ENCODE measurements at regions not wholly inside any gene's neighbourhood (a gene's known extent, or its start where the extent isn't known, plus 50 kb on each side); places are given as distances from the start of the nearest gene placed in this dataset.

DNA sequence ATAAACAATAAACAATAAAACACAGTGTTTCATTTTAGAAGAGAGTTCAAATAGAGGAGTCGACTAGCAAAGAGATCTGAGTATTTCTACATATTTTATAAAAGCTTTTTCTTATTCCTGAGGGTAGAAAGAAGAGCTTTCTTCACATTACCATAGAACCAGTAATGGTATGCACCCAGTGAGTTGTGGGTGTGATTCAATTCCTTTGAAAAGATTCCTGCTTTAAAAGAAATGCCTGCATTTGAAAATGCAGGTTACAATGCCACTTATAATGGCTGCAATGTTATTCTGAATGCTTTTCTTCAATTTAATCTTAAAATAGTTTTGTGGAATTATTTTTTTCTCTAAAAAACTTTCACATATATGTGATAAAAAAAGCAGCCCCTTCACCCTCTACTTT lies 178.1 kb downstream of the CDC14C start:
- Histone ChIP-seq H3K36me3 (ENCODE audit: insufficient read depth, low read depth, low read length) (0 out of 2 replicates have a peak, but pooled peaks cover 4% of the 10 kb centered on the region), H3K4me1 (ENCODE audit: insufficient read depth, low read length) (peaks cover 28% of the 10 kb centered on the region; the same call in 1 of the 2 replicates), H3K27ac (ENCODE audit: low read length) (peak overlapping the region; percentile 25), H3K9me3 (ENCODE audit: insufficient read depth, low read depth, low read length) (peaks cover 16% of the 10 kb centered on the region), H3K27me3 (ENCODE audit: insufficient read depth, low read length) (no peaks in the 10 kb centered on the region), H3K9ac (ENCODE audit: low read depth, low read length) (peak overlapping the region; percentile 65), H3K4me3 (ENCODE audit: low read length) (no peak overlapping the region; the same call in 1 of the 2 replicates)

- H3K27ac ChIP-seq (ENCODE audit: low read length): no peak overlapping the region
- H3K9me3 ChIP-seq (ENCODE audit: insufficient read depth, low read depth, low read length): peaks cover 17% of the 10 kb centered on the region
- no peak overlapping the region for H3K9ac ChIP-seq (ENCODE audit: low read depth, low read length)
- H3K27me3 ChIP-seq (ENCODE audit: insufficient read depth, low read length): no peaks in the 10 kb centered on the region
- H3K36me3 ChIP-seq (ENCODE audit: insufficient read depth, low read depth, low read length): 0 out of 2 replicates have a peak, but pooled peaks cover 4% of the 10 kb centered on the region
- H3K4me1 ChIP-seq (ENCODE audit: insufficient read depth, low read length): no peaks in the 10 kb centered on the region
- no peak overlapping the region for H3K4me3 ChIP-seq (ENCODE audit: low read length)
These were observed 187.4 kb downstream of the CDC14C start for GRCh38 chr7:49111706-49112105.

GRCh38 chr7:49112222-49112621 lies 187.9 kb downstream of the CDC14C start:
- Histone ChIP-seq H3K27me3 (ENCODE audit: insufficient read depth, low read length) (no peaks in the 10 kb centered on the region), H3K27ac (ENCODE audit: low read length) (no peak overlapping the region), H3K9me3 (ENCODE audit: insufficient read depth, low read depth, low read length) (peaks cover 12% of the 10 kb centered on the region), H3K36me3 (ENCODE audit: insufficient read depth, low read depth, low read length) (no peaks in the 10 kb centered on the region), H3K4me3 (ENCODE audit: low read length) (no peak overlapping the region), H3K4me1 (ENCODE audit: insufficient read depth, low read length) (no peaks in the 10 kb centered on the region), H3K9ac (ENCODE audit: low read depth, low read length) (no peak overlapping the region)

GRCh38 chr7:49112647-49113046 lies 188.3 kb downstream of the CDC14C start:
- H3K27ac ChIP-seq (ENCODE audit: low read length): no peak overlapping the region
- H3K9me3 ChIP-seq (ENCODE audit: insufficient read depth, low read depth, low read length): peaks cover 8% of the 10 kb centered on the region
- H3K36me3 ChIP-seq (ENCODE audit: insufficient read depth, low read depth, low read length): no peaks in the 10 kb centered on the region
- no peak overlapping the region for H3K9ac ChIP-seq (ENCODE audit: low read depth, low read length)
- H3K4me3 ChIP-seq (ENCODE audit: low read length): no peak overlapping the region
- H3K27me3 ChIP-seq (ENCODE audit: insufficient read depth, low read length): no peaks in the 10 kb centered on the region
- H3K4me1 ChIP-seq (ENCODE audit: insufficient read depth, low read length): no peaks in the 10 kb centered on the region

DNA sequence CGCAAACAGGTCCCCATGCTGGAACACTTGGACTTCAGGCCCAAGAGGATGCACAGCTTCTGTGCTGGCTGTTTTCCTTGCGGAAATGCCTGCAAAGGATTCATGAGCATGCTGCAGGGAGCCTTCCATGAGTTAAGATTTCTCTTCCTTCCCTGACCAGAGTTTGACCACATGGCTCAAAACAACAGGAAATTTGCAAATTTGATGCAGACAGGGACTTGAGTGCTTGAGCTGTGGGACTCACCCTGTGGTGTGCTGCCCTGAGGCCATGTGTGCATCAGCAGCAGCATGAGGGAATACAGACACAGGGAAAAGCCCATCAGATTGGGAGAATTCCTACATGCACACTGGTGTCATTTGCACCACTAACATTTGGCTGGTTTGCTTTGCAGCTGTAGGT lies 195.4 kb downstream of the CDC14C start:
- no peaks in the 10 kb centered on the region for H3K36me3 ChIP-seq (ENCODE audit: insufficient read depth, low read depth, low read length)
- no peak overlapping the region for H3K27ac ChIP-seq (ENCODE audit: low read length)
- no peak overlapping the region for H3K4me3 ChIP-seq (ENCODE audit: low read length)
- H3K4me1 ChIP-seq (ENCODE audit: insufficient read depth, low read length): no peaks in the 10 kb centered on the region; the same call in 1 of the 2 replicates
- no peaks in the 10 kb centered on the region for H3K27me3 ChIP-seq (ENCODE audit: insufficient read depth, low read length)
- H3K9ac ChIP-seq (ENCODE audit: low read depth, low read length): no peak overlapping the region
- H3K9me3 ChIP-seq (ENCODE audit: insufficient read depth, low read depth, low read length): no peaks in the 10 kb centered on the region

- Histone ChIP-seq H3K4me1 (ENCODE audit: insufficient read depth, low read length) (peaks cover 4% of the 10 kb centered on the region; the same call in 1 of the 2 replicates), H3K9ac (ENCODE audit: low read depth, low read length) (no peak overlapping the region), H3K27me3 (ENCODE audit: insufficient read depth, low read length) (no peaks in the 10 kb centered on the region), H3K9me3 (ENCODE audit: insufficient read depth, low read depth, low read length) (no peaks in the 10 kb centered on the region), H3K27ac (ENCODE audit: low read length) (no peak overlapping the region), H3K4me3 (ENCODE audit: low read length) (no peak overlapping the region), H3K36me3 (ENCODE audit: insufficient read depth, low read depth, low read length) (no peaks in the 10 kb centered on the region)
These were observed 200.9 kb downstream of the CDC14C start for GRCh38 chr7:49125246-49125645.

- H3K4me1 ChIP-seq (ENCODE audit: insufficient read depth, low read length): peaks cover 4% of the 10 kb centered on the region; the same call in 1 of the 2 replicates
- no peak overlapping the region for H3K4me3 ChIP-seq (ENCODE audit: low read length)
- no peaks in the 10 kb centered on the region for H3K36me3 ChIP-seq (ENCODE audit: insufficient read depth, low read depth, low read length)
- H3K27me3 ChIP-seq (ENCODE audit: insufficient read depth, low read length): no peaks in the 10 kb centered on the region
- H3K27ac ChIP-seq (ENCODE audit: low read length): no peak overlapping the region
- no peaks in the 10 kb centered on the region for H3K9me3 ChIP-seq (ENCODE audit: insufficient read depth, low read depth, low read length)
- no peak overlapping the region for H3K9ac ChIP-seq (ENCODE audit: low read depth, low read length)
These were observed 203.1 kb downstream of the CDC14C start for GRCh38 chr7:49127359-49127913.

GRCh38 chr7:49137978-49138377 lies 213.6 kb downstream of the CDC14C start:
- Histone ChIP-seq H3K27ac (ENCODE audit: low read length) (no peak overlapping the region), H3K4me3 (ENCODE audit: low read length) (no peak overlapping the region), H3K4me1 (ENCODE audit: insufficient read depth, low read length) (no peaks in the 10 kb centered on the region), H3K27me3 (ENCODE audit: insufficient read depth, low read length) (no peaks in the 10 kb centered on the region), H3K9ac (ENCODE audit: low read depth, low read length) (no peak overlapping the region), H3K9me3 (ENCODE audit: insufficient read depth, low read depth, low read length) (no peaks in the 10 kb centered on the region), H3K36me3 (ENCODE audit: insufficient read depth, low read depth, low read length) (no peaks in the 10 kb centered on the region)

DNA sequence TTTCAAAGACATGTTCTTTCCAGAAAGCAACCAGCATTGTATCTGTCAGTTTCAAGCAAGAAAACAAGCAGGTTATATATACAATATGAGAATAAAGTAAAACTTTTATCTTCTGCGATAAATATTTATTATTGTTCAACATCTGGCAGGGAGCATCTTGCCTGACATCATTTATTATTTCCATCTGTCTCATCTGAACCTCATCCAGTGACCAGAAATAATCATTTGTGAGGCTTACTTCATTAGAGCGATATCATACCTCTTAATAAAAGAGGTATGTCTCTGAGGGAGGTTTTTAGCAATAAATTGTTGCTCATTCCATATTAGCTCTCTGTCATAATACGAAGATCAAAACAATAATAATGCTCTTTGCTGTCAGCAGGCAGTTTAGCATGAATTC lies 226.1 kb downstream of the CDC14C start:
- Histone ChIP-seq H3K4me1 (ENCODE audit: insufficient read depth, low read length) (no peaks in the 10 kb centered on the region), H3K36me3 (ENCODE audit: insufficient read depth, low read depth, low read length) (no peaks in the 10 kb centered on the region), H3K4me3 (ENCODE audit: low read length) (no peak overlapping the region), H3K27ac (ENCODE audit: low read length) (no peak overlapping the region), H3K27me3 (ENCODE audit: insufficient read depth, low read length) (no peaks in the 10 kb centered on the region), H3K9me3 (ENCODE audit: insufficient read depth, low read depth, low read length) (no peaks in the 10 kb centered on the region), H3K9ac (ENCODE audit: low read depth, low read length) (no peak overlapping the region)

GRCh38 chr7:49151146-49151545 lies 226.8 kb downstream of the CDC14C start:
- H3K27me3 ChIP-seq (ENCODE audit: insufficient read depth, low read length): no peaks in the 10 kb centered on the region
- H3K4me1 ChIP-seq (ENCODE audit: insufficient read depth, low read length): no peaks in the 10 kb centered on the region
- no peaks in the 10 kb centered on the region for H3K36me3 ChIP-seq (ENCODE audit: insufficient read depth, low read depth, low read length)
- no peak overlapping the region for H3K27ac ChIP-seq (ENCODE audit: low read length)
- no peak overlapping the region for H3K9ac ChIP-seq (ENCODE audit: low read depth, low read length)
- H3K9me3 ChIP-seq (ENCODE audit: insufficient read depth, low read depth, low read length): no peaks in the 10 kb centered on the region
- H3K4me3 ChIP-seq (ENCODE audit: low read length): no peak overlapping the region

DNA sequence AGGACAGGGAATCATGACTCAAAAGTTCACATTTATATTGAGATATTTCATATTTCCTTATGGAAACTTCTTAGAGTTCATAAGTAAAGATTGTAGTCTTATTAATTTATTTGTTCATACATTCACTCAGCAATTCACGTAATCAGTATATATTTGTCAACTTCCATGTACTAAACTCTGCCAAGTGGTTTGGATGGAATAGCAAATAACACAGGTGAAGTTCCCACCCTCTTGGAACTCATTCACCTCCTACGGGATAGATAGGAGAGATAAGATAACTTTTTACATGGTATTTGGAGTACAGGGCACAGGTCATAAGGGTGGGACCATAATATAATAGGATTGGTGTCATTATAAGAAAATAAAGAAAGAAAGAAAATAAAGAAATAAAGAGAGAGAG lies 234.0 kb downstream of the CDC14C start:
- Histone ChIP-seq H3K9me3 (ENCODE audit: insufficient read depth, low read depth, low read length) (no peaks in the 10 kb centered on the region), H3K4me3 (ENCODE audit: low read length) (no peak overlapping the region), H3K9ac (ENCODE audit: low read depth, low read length) (no peak overlapping the region), H3K4me1 (ENCODE audit: insufficient read depth, low read length) (no peaks in the 10 kb centered on the region), H3K27me3 (ENCODE audit: insufficient read depth, low read length) (no peaks in the 10 kb centered on the region), H3K36me3 (ENCODE audit: insufficient read depth, low read depth, low read length) (no peaks in the 10 kb centered on the region), H3K27ac (ENCODE audit: low read length) (no peak overlapping the region)

DNA sequence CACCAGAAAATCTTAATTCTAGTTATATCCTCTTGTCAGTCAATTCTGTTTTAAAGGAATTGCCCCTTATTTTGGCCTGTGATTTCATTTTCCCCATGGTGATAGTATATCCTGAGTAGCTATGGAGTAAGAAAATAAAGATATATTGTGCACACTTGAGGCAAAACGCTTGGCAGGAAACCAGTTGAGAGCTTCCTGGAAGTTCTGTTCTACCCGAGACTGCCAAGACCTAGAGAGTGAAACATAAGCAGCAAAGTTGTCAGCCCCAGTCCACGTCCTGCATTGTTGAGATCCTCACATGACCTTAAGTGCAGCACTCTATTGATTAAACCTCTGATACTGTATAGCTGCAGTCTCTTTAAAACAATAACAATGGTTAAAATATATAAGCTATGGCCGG lies 235.2 kb downstream of the CDC14C start:
- Histone ChIP-seq H3K27me3 (ENCODE audit: insufficient read depth, low read length) (no peaks in the 10 kb centered on the region), H3K4me1 (ENCODE audit: insufficient read depth, low read length) (no peaks in the 10 kb centered on the region), H3K36me3 (ENCODE audit: insufficient read depth, low read depth, low read length) (no peaks in the 10 kb centered on the region), H3K9ac (ENCODE audit: low read depth, low read length) (no peak overlapping the region), H3K9me3 (ENCODE audit: insufficient read depth, low read depth, low read length) (no peaks in the 10 kb centered on the region), H3K4me3 (ENCODE audit: low read length) (no peak overlapping the region), H3K27ac (ENCODE audit: low read length) (no peak overlapping the region)
